Sigmoid colon (tissue), 6 donors: ENCODE measurements at regions not wholly inside any gene's neighbourhood (a gene's known extent, or its start where the extent isn't known, plus 50 kb on each side); places are given as distances from the start of the nearest gene placed in this dataset.

Source experiments
- DNase-seq: peaks from one replicate; pipeline ENCODE4 v3.0.0-alpha.2; 2019
- H3K27ac ChIP-seq, 4 donors: fragments of 200-600 bp; sonication (generic); one replicate each; pipeline ENCODE4 v1.5.1; 2016 to 2019; ENCODE audit warnings: mild to moderate bottlenecking in 1 of 4
- H3K27me3 ChIP-seq, 3 donors: fragments of 200-600 bp; sonication (generic); one replicate each; pipeline ENCODE4 v1.5.1; 2019; ENCODE audit warnings: mild to moderate bottlenecking in 1 of 3
- H3K36me3 ChIP-seq, 4 donors: fragments of 200-600 bp; sonication (generic); one replicate each; pipeline ENCODE4 v1.5.1; 2016 to 2019
- H3K4me1 ChIP-seq, 4 donors: fragments of 200-600 bp; sonication (generic); one replicate each; pipeline ENCODE4 v1.5.1; 2017 to 2019
- H3K4me3 ChIP-seq, 4 donors: fragments of 200-600 bp; sonication (generic); one replicate each; pipeline ENCODE4 v1.5.1; 2017 to 2019; ENCODE audit warnings: mild to moderate bottlenecking in 2 of 4, moderate library complexity in 1 of 4
- H3K9me3 ChIP-seq, 4 donors: fragments of 200-600 bp in 3 of 4; sonication (generic) in 3 of 4; one replicate each; pipeline versions ENCODE4 v1.5.1 to v1.6.1; 2013 to 2019
- EP300 ChIP-seq, 4 donors: sonication (generic); formaldehyde crosslinking; IDR thresholded peaks; one replicate each; pipeline ENCODE4 v1.6.1; 2017; ENCODE audit warnings: antibody characterized with exemption in 4 of 4
- POLR2A ChIP-seq, 2 donors: fragments of 450-650 bp; IDR thresholded peaks; one replicate each; pipeline ENCODE4 v1.6.1; 2016; ENCODE audit warnings: antibody characterized with exemption in 2 of 2, mild to moderate bottlenecking in 2 of 2, moderate library complexity in 2 of 2
- POLR2AphosphoS5 ChIP-seq, 4 donors: sonication (generic); formaldehyde crosslinking; IDR thresholded peaks; one replicate each; pipeline ENCODE4 v1.6.1; 2017; ENCODE audit warnings: antibody characterized with exemption in 4 of 4
- WGBS, 2 donors: extraction: QIAGEN DNeasy Blood & Tissue Kit; methylation state at CpG; one replicate each; pipeline ENCODE4 v1.1.7; 2013; 5-methylcytosine and 5-hydroxymethylcytosine counted together
- intact Hi-C: fragments of 100-400 bp; cut with DNase I; formaldehyde crosslinking; loops from one replicate; pipeline ENCODE4 v1.15.1; 2023
- TF ChIP-seq, protein P1 (sequence below), 4 experiments: fragments of 450-650 bp in 3 of 4; fragments of 200-600 bp in 1 of 4; IDR thresholded peaks; one replicate each; pipeline ENCODE4 v1.5.1; 2016 to 2019; ENCODE audit warnings: antibody characterized with exemption in 4 of 4, mild to moderate bottlenecking in 3 of 4, moderate library complexity in 2 of 4
- donor health status: healthy with polysubstance abuse.
- donor health status: healthy.

DNA sequence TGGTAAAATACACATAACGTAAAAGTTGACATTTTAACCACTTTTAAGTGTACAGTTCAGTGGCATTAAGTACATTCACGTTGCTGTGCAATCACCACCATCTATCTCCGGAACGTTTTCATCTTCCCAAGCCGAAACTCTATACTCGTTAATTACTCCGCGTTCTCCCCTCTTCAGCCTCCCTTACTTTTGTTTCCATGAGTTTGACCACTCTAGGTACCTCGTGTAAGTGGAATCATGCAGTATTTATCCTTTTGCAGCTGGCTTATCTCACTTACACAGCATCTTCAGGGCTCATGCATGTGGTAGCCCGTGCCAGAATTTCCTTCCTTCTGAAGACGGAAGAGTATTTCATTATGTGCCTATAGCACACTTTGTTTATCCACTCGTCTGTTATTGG, 225.2 kb downstream of the SLC4A3 start:
- WGBS, 2 donors: 60 to 69% methylated on average over 12 of the region's 12 CpGs

DNA sequence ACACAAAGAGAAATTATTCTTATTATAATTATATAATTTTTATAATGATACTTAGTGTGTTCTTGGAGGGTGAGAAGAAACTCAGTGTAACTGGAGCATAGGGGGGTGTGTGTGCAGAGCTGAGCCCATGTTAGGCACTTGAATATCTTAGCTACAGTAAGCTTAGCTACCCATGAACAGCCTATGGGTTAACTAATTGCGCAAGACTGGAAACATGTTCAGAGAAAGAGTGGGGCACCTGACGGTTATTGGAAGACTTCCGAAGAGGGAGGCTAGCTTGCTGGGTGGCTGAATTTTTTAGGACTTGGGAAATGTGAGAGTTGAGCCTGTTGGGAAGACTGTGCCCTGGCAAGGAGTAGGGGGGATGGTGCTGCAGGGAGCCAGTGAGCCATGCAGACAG, 229.2 kb downstream of the SLC4A3 start:
- Histone ChIP-seq H3K27ac (no peak overlapping the region), H3K9me3 (no peaks in the 10 kb centered on the region), H3K4me3 (no peak overlapping the region), H3K36me3 (no peaks in the 10 kb centered on the region), H3K27me3 (no peaks in the 10 kb centered on the region), H3K4me1 (peaks cover 0 to 13% (median 6%) of the 10 kb centered on the region in 4 donors)
- WGBS, 2 donors: 72 to 80% methylated on average over 3 of the region's 3 CpGs
- intact Hi-C loops: no loop called here
- TF ChIP-seq EP300 (IDR thresholded peaks at IDR 0.05) (no peak), POLR2A (IDR thresholded peaks at IDR 0.05) (no peak), POLR2AphosphoS5 (IDR thresholded peaks at IDR 0.05) (no peak)
- TF ChIP-seq, protein P1, sequence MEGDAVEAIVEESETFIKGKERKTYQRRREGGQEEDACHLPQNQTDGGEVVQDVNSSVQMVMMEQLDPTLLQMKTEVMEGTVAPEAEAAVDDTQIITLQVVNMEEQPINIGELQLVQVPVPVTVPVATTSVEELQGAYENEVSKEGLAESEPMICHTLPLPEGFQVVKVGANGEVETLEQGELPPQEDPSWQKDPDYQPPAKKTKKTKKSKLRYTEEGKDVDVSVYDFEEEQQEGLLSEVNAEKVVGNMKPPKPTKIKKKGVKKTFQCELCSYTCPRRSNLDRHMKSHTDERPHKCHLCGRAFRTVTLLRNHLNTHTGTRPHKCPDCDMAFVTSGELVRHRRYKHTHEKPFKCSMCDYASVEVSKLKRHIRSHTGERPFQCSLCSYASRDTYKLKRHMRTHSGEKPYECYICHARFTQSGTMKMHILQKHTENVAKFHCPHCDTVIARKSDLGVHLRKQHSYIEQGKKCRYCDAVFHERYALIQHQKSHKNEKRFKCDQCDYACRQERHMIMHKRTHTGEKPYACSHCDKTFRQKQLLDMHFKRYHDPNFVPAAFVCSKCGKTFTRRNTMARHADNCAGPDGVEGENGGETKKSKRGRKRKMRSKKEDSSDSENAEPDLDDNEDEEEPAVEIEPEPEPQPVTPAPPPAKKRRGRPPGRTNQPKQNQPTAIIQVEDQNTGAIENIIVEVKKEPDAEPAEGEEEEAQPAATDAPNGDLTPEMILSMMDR (IDR thresholded peaks at IDR 0.05): no peak
- no peak for DNase-seq

More for the DNA sequence above, 225.2 kb downstream of the SLC4A3 start:
- intact Hi-C loops: no loop called here
- H3K27ac ChIP-seq: peak overlapping the region in 1 of 4 donors; percentile 39
- TF ChIP-seq EP300 (IDR thresholded peaks at IDR 0.05) (no peak), POLR2A (IDR thresholded peaks at IDR 0.05) (no peak), POLR2AphosphoS5 (IDR thresholded peaks at IDR 0.05) (no peak)
- TF ChIP-seq, protein P1 (IDR thresholded peaks at IDR 0.05): no peak
- H3K9me3 ChIP-seq: no peaks in the 10 kb centered on the region
- H3K4me1 ChIP-seq: peaks cover 0 to 17% (median 6%) of the 10 kb centered on the region in 4 donors
- peak overlapping the region in 3 of 4 donors; percentile 37 to 46 (median 42) for H3K4me3 ChIP-seq
- H3K36me3 ChIP-seq: no peaks in the 10 kb centered on the region
- DNase-seq: no peak
- no peaks in the 10 kb centered on the region for H3K27me3 ChIP-seq

DNA sequence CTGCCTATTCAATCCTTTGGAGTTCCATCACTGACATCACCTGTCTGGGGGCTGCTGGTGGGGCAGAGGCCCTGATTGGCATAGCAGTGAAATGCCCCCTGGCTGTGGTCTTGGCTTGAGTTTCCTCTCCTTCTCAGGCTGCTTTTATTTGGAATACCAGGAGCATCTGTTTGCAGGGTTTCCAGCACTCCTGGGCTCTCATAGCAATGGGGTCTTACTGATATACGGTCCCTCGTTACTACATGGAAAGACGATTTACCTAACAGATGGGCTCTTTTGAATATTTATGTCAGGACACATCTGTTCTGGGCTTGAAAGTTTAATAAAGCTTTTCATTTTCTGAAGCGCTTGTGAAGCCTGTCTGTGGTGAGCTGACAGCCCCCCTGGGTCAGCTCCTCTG, 230.3 kb downstream of the SLC4A3 start:
- Histone ChIP-seq H3K27me3 (no peaks in the 10 kb centered on the region), H3K4me3 (no peak overlapping the region), H3K36me3 (no peaks in the 10 kb centered on the region), H3K4me1 (peaks cover 0 to 3% (median under 1%) of the 10 kb centered on the region in 4 donors), H3K9me3 (no peaks in the 10 kb centered on the region), H3K27ac (no peak overlapping the region)
- WGBS, 2 donors: 78 to 86% methylated on average over 4 of the region's 4 CpGs
- TF ChIP-seq POLR2AphosphoS5 (IDR thresholded peaks at IDR 0.05): no peak
- TF ChIP-seq, protein P1 (IDR thresholded peaks at IDR 0.05): no peak
- no peak for TF ChIP-seq POLR2A (IDR thresholded peaks at IDR 0.05)
- TF ChIP-seq EP300 (IDR thresholded peaks at IDR 0.05): no peak
- intact Hi-C loops: no loop called here
- no peak for DNase-seq

DNA sequence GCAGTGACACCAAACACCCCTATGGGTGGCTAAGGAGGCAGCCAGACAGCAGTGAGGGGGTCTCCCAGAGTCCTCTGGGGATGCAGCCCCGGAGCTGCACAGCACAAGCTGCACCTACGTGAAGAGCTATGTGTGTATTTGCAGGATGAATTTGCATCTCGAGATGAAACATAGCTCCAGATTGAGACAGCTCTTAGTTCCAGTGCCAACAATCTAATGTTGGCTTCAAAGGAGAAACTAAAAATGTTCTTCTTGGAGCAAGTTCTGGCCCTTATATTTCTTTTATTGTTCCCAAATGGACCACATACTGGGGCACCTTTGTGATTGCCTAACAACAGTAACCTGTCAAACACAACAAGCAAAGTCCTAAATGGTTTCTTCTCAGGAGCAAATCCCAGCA, 233.9 kb downstream of the SLC4A3 start:
- Histone ChIP-seq H3K36me3 (no peaks in the 10 kb centered on the region), H3K4me1 (no peaks in the 10 kb centered on the region), H3K9me3 (no peaks in the 10 kb centered on the region), H3K27me3 (no peaks in the 10 kb centered on the region), H3K4me3 (no peak overlapping the region), H3K27ac (no peak overlapping the region)
- no peak for DNase-seq
- TF ChIP-seq EP300 (IDR thresholded peaks at IDR 0.05): no peak
- no peak for TF ChIP-seq POLR2AphosphoS5 (IDR thresholded peaks at IDR 0.05)
- TF ChIP-seq POLR2A (IDR thresholded peaks at IDR 0.05): no peak
- TF ChIP-seq, protein P1 (IDR thresholded peaks at IDR 0.05): no peak
- WGBS, 2 donors: 79 to 84% methylated on average over 3 of the region's 3 CpGs
- intact Hi-C loops: no loop called here

DNA sequence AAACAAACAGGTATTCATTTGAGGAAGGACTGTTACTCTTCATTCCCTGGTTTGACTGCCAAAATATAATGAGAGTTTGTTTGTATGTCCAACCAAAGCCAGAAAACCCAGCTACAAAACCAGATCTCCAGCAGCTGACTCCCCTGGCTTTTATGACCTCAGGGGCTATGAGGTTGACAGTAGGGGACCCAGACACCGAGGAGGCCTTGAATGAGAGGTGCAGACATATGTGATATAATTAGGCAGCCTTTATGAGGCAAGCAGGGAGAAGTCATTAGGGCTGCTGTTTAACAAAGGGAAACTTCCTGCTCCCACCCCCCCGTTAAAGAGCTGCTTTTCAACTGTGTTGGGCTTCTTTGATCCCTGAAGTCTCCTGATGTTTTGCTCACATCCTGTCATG, 236.7 kb downstream of the SLC4A3 start:
- Histone ChIP-seq H3K36me3 (no peaks in the 10 kb centered on the region), H3K27me3 (no peaks in the 10 kb centered on the region), H3K4me1 (no peaks in the 10 kb centered on the region), H3K9me3 (no peaks in the 10 kb centered on the region), H3K4me3 (no peak overlapping the region), H3K27ac (no peak overlapping the region)
- 23 to 27% methylated on average over 2 of the region's 2 CpGs for WGBS, 2 donors
- intact Hi-C loops: no loop called here
- no peak for DNase-seq
- TF ChIP-seq, protein P1 (IDR thresholded peaks at IDR 0.05): no peak
- TF ChIP-seq POLR2AphosphoS5 (IDR thresholded peaks at IDR 0.05) (no peak), POLR2A (IDR thresholded peaks at IDR 0.05) (no peak), EP300 (IDR thresholded peaks at IDR 0.05) (no peak)
